ENCODE measurements at regions not wholly inside any gene's neighbourhood (a gene's known extent, or its start where the extent isn't known, plus 50 kb on each side); places are given as distances from the start of the nearest gene placed in this dataset.

DNA sequence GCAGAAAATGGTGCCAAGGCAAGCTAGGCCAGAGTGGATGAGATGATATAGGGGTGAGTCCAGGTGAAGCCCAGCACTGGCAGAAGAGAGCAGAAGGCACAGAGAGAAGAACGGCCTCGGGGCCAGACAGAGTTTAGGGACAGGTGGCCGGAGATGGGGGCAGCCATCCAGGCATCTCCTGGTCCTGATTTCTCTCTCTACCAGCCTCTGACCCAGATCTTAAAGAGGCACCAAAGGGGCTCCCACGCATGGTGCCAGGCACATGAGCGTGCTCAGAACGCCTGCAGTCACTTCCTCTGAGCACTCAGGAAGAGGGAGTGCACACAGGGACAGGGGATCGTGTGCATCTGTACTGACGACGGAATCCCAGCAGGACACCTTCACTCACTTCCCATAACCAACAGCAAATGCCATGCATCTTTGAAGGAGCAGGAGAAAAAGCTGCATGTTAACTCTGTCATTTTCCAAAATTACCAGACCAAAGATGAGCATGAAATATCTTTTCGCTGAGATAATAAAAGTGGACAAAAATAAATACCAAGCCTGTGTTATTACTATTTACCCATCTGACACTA, 427.8 kb upstream of the MYT1L start:
- no peak overlapping the region for H3K4me3 ChIP-seq (ENCODE audit: low read depth, low read length, poor library complexity, severe bottlenecking)
- no peak overlapping the region for H3K27ac ChIP-seq (ENCODE audit: low read depth, low read length, poor library complexity, severe bottlenecking)
- H3K9ac ChIP-seq (ENCODE audit: low read length) = no peak overlapping the region
- H3F3A ChIP-seq (ENCODE audit: insufficient read depth, low read length) = no peaks in the 10 kb centered on the region
- H3K4me1 ChIP-seq (ENCODE audit: insufficient read depth, low read length, severe bottlenecking) = no peaks in the 10 kb centered on the region
- H4K20me1 ChIP-seq (ENCODE audit: insufficient read depth, low read length) = no peaks in the 10 kb centered on the region
- no peaks in the 10 kb centered on the region for H3K79me2 ChIP-seq (ENCODE audit: insufficient read depth, low read length)
- no peaks in the 10 kb centered on the region for H3K9me2 ChIP-seq (ENCODE audit: low read depth, low read length)
- H3K9me3 ChIP-seq (ENCODE audit: low read length) = 0 out of 2 replicates have a peak, but pooled peaks cover 2% of the 10 kb centered on the region
- H3K36me3 ChIP-seq (ENCODE audit: insufficient read depth, low read length) = no peaks in the 10 kb centered on the region
- H3K27me3 ChIP-seq (ENCODE audit: insufficient read depth, low read length) = no peaks in the 10 kb centered on the region; the same call in 1 of the 2 replicates
- no peak for TF ChIP-seq EZH2 (IDR thresholded peaks at IDR 0.05; ENCODE audit: borderline replicate concordance, low read length)
- no peak for TF ChIP-seq CTCF (IDR thresholded peaks at IDR 0.05; ENCODE audit: low read length)
- H2AFZ ChIP-seq (ENCODE audit: low read length) = no peak overlapping the region
- no peak overlapping the region for H3K4me2 ChIP-seq (ENCODE audit: low read length)

DNA sequence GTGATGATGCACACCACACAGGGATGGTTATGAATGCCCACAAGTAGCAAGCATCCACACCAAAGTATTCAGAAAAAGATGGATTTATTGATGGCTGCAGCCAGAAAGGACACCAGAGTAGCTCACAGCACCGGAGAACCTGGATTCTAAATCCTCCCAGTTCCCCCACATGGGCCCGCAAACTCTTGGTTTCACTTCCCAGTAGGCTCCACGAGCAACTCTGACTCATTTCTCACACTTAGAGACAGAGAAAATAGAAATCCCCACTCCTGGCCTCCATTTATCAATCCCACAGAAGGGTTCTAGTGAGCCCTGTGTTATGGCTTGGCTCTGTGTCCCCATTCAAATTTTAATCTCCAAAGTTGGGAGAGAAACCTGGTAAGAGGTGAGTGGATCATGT, 426.7 kb upstream of the MYT1L start:
- no peak for TF ChIP-seq EZH2 (IDR thresholded peaks at IDR 0.05; ENCODE audit: borderline replicate concordance, low read length)
- no peak for TF ChIP-seq CTCF (IDR thresholded peaks at IDR 0.05; ENCODE audit: low read length)
- no peaks in the 10 kb centered on the region for H3K4me1 ChIP-seq (ENCODE audit: insufficient read depth, low read length, severe bottlenecking)
- no peaks in the 10 kb centered on the region; the same call in 1 of the 2 replicates for H3K27me3 ChIP-seq (ENCODE audit: insufficient read depth, low read length)
- no peaks in the 10 kb centered on the region for H4K20me1 ChIP-seq (ENCODE audit: insufficient read depth, low read length)
- no peak overlapping the region for H3K4me3 ChIP-seq (ENCODE audit: low read depth, low read length, poor library complexity, severe bottlenecking)
- H3K27ac ChIP-seq (ENCODE audit: low read depth, low read length, poor library complexity, severe bottlenecking) = no peak overlapping the region
- no peak overlapping the region for H3K9ac ChIP-seq (ENCODE audit: low read length)
- no peak overlapping the region for H3K4me2 ChIP-seq (ENCODE audit: low read length)
- no peaks in the 10 kb centered on the region for H3K36me3 ChIP-seq (ENCODE audit: insufficient read depth, low read length)
- 0 out of 2 replicates have a peak, but pooled peaks cover 3% of the 10 kb centered on the region for H3K9me3 ChIP-seq (ENCODE audit: low read length)
- no peak overlapping the region for H2AFZ ChIP-seq (ENCODE audit: low read length)
- no peaks in the 10 kb centered on the region for H3K79me2 ChIP-seq (ENCODE audit: insufficient read depth, low read length)
- no peaks in the 10 kb centered on the region for H3F3A ChIP-seq (ENCODE audit: insufficient read depth, low read length)
- H3K9me2 ChIP-seq (ENCODE audit: low read depth, low read length) = no peaks in the 10 kb centered on the region

DNA sequence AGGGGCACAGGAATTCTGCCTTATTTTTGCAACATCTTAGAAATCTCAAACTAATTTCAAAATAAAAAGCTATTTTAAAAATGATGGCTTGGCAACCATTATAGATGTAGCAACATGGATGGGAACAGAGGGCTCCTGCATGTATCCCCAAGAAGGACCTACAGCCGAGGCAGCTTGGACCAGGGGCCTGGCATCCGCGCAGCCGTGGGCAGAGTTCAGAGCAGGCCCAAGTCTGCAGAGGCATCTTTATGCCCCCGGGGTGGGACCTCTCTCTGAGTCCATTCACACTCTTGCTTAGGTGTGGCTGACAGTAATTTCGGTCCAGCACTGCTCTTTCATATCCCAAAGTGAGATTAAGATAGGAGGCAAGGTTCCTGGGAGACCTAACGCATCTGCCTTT, 425.8 kb upstream of the MYT1L start:
- Histone ChIP-seq H3K4me1 (ENCODE audit: insufficient read depth, low read length, severe bottlenecking) (no peaks in the 10 kb centered on the region), H3K9ac (ENCODE audit: low read length) (no peak overlapping the region), H3F3A (ENCODE audit: insufficient read depth, low read length) (no peaks in the 10 kb centered on the region), H3K79me2 (ENCODE audit: insufficient read depth, low read length) (no peaks in the 10 kb centered on the region), H3K36me3 (ENCODE audit: insufficient read depth, low read length) (no peaks in the 10 kb centered on the region), H2AFZ (ENCODE audit: low read length) (no peak overlapping the region), H3K27ac (ENCODE audit: low read depth, low read length, poor library complexity, severe bottlenecking) (no peak overlapping the region), H3K4me3 (ENCODE audit: low read depth, low read length, poor library complexity, severe bottlenecking) (no peak overlapping the region), H3K4me2 (ENCODE audit: low read length) (no peak overlapping the region), H4K20me1 (ENCODE audit: insufficient read depth, low read length) (no peaks in the 10 kb centered on the region), H3K9me2 (ENCODE audit: low read depth, low read length) (no peaks in the 10 kb centered on the region), H3K27me3 (ENCODE audit: insufficient read depth, low read length) (no peaks in the 10 kb centered on the region; the same call in 1 of the 2 replicates), H3K9me3 (ENCODE audit: low read length) (0 out of 2 replicates have a peak, but pooled peaks cover 3% of the 10 kb centered on the region)
- TF ChIP-seq EZH2 (IDR thresholded peaks at IDR 0.05; ENCODE audit: borderline replicate concordance, low read length) (no peak), CTCF (IDR thresholded peaks at IDR 0.05; ENCODE audit: low read length) (no peak)
